ENCODE measurements at regions not wholly inside any gene's neighbourhood (a gene's known extent, or its start where the extent isn't known, plus 50 kb on each side); places are given as distances from the start of the nearest gene placed in this dataset.

GRCh38 chr10:111295788-111296187, 219.0 kb downstream of the ADRA2A start:
- intact Hi-C loops (cut with DNase I): no loop called here
- no peak for DNase-seq
- no peaks in the 10 kb centered on the region for H3K36me3 ChIP-seq
- H3K27ac ChIP-seq: no peak overlapping the region
- 72 to 90% methylated on average over 1 of the region's 1 CpG for WGBS, 2 donors
- no peak for TF ChIP-seq POLR2A (IDR thresholded peaks at IDR 0.05)
- H3K9me3 ChIP-seq: no peaks in the 10 kb centered on the region
- no peak overlapping the region for H3K4me3 ChIP-seq
- H3K27me3 ChIP-seq: no peaks in the 10 kb centered on the region
- peaks cover 0 to 15% (median 7%) of the 10 kb centered on the region in 4 donors for H3K4me1 ChIP-seq

- WGBS, 2 donors: 85 to 89% methylated on average over 6 of the region's 6 CpGs
These were observed 220.6 kb downstream of the ADRA2A start for GRCh38 chr10:111297351-111297848.

GRCh38 chr10:111298031-111298430, 221.2 kb downstream of the ADRA2A start:
- intact Hi-C loops (cut with DNase I): no loop called here
- Histone ChIP-seq H3K36me3 (no peaks in the 10 kb centered on the region), H3K9me3 (no peaks in the 10 kb centered on the region), H3K27ac (no peak overlapping the region), H3K4me1 (peaks cover 0 to 15% (median 7%) of the 10 kb centered on the region in 4 donors), H3K27me3 (no peaks in the 10 kb centered on the region), H3K4me3 (no peak overlapping the region)
- WGBS, 2 donors: 20 to 59% methylated on average over 4 of the region's 4 CpGs
- TF ChIP-seq POLR2A (IDR thresholded peaks at IDR 0.05) (no peak), POLR2AphosphoS5 (IDR thresholded peaks at IDR 0.05) (no peak)
- no peak for DNase-seq

More at GRCh38 chr10:111297351-111297848, 220.6 kb downstream of the ADRA2A start:
- intact Hi-C loops (cut with DNase I): no loop called here
- Histone ChIP-seq H3K36me3 (no peaks in the 10 kb centered on the region), H3K27ac (no peak overlapping the region), H3K4me1 (peaks cover 0 to 15% (median 7%) of the 10 kb centered on the region in 4 donors), H3K9me3 (no peaks in the 10 kb centered on the region), H3K27me3 (no peaks in the 10 kb centered on the region), H3K4me3 (no peak overlapping the region)
- no peak for DNase-seq
- no peak for TF ChIP-seq POLR2AphosphoS5 (IDR thresholded peaks at IDR 0.05)
- TF ChIP-seq EP300 (IDR thresholded peaks at IDR 0.05): no peak
- no peak for TF ChIP-seq POLR2A (IDR thresholded peaks at IDR 0.05)
- TF ChIP-seq CTCF (IDR thresholded peaks at IDR 0.05): no peak

GRCh38 chr10:111299037-111299436, 222.2 kb downstream of the ADRA2A start:
- no peaks in the 10 kb centered on the region for H3K9me3 ChIP-seq
- no peak for TF ChIP-seq CTCF (IDR thresholded peaks at IDR 0.05)
- no peak for TF ChIP-seq POLR2AphosphoS5 (IDR thresholded peaks at IDR 0.05)
- no peak for TF ChIP-seq POLR2A (IDR thresholded peaks at IDR 0.05)
- TF ChIP-seq EP300 (IDR thresholded peaks at IDR 0.05): no peak
- no peak overlapping the region for H3K4me3 ChIP-seq
- no peak overlapping the region for H3K27ac ChIP-seq
- H3K27me3 ChIP-seq: no peaks in the 10 kb centered on the region
- intact Hi-C loops (cut with DNase I): no loop called here
- DNase-seq: no peak
- peaks cover 0 to 15% (median 7%) of the 10 kb centered on the region in 4 donors for H3K4me1 ChIP-seq
- 71 to 91% methylated on average over 2 of the region's 2 CpGs for WGBS, 2 donors
- no peaks in the 10 kb centered on the region for H3K36me3 ChIP-seq

- no peaks in the 10 kb centered on the region for H3K4me1 ChIP-seq
- H3K27ac ChIP-seq: no peak overlapping the region
- H3K4me3 ChIP-seq: no peak overlapping the region
- H3K36me3 ChIP-seq: no peaks in the 10 kb centered on the region
- no peaks in the 10 kb centered on the region for H3K27me3 ChIP-seq
- H3K9me3 ChIP-seq: no peaks in the 10 kb centered on the region
- intact Hi-C loops (cut with DNase I): no loop called here
- WGBS, 2 donors: 66 to 70% methylated on average over 4 of the region's 4 CpGs
- TF ChIP-seq CTCF (IDR thresholded peaks at IDR 0.05) (no peak), POLR2A (IDR thresholded peaks at IDR 0.05) (no peak), EP300 (IDR thresholded peaks at IDR 0.05) (no peak), POLR2AphosphoS5 (IDR thresholded peaks at IDR 0.05) (no peak)
- no peak for DNase-seq
These were observed 227.1 kb downstream of the ADRA2A start for GRCh38 chr10:111303887-111304286.

- peak overlapping the region in 2 of 4 donors; percentile 14 to 20 for H3K4me3 ChIP-seq
- no peaks in the 10 kb centered on the region for H3K27me3 ChIP-seq
- WGBS, 2 donors: 46 to 57% methylated on average over 4 of the region's 4 CpGs
These were observed 239.9 kb downstream of the ADRA2A start for GRCh38 chr10:111316722-111317212.

More at GRCh38 chr10:111316722-111317212, 239.9 kb downstream of the ADRA2A start:
- no peaks in the 10 kb centered on the region for H3K36me3 ChIP-seq
- no peak for TF ChIP-seq POLR2A (IDR thresholded peaks at IDR 0.05)
- TF ChIP-seq POLR2AphosphoS5 (IDR thresholded peaks at IDR 0.05): no peak
- no peak for TF ChIP-seq EP300 (IDR thresholded peaks at IDR 0.05)
- TF ChIP-seq CTCF (IDR thresholded peaks at IDR 0.05): no peak
- DNase-seq: no peak
- no peak overlapping the region for H3K27ac ChIP-seq
- no peaks in the 10 kb centered on the region for H3K4me1 ChIP-seq
- intact Hi-C loops (cut with DNase I): no loop called here
- H3K9me3 ChIP-seq: no peaks in the 10 kb centered on the region

Data from sigmoid colon (tissue), 6 donors.